PFSK-1 (cell line): ENCODE measurements at regions not wholly inside any gene's neighbourhood (a gene's known extent, or its start where the extent isn't known, plus 50 kb on each side); places are given as distances from the start of the nearest gene placed in this dataset.

Experiments
- POLR2AphosphoS5 ChIP-seq: IDR thresholded peaks from 2 replicates; pipeline ENCODE4 v1.6.1; 2012; ENCODE audit warnings: low read depth, mild to moderate bottlenecking, control low read depth, low read length, moderate library complexity
- REST ChIP-seq, 2 experiments: IDR thresholded peaks; 2 replicates each; pipeline versions ENCODE4 v1.6.1 to v1.8.0; 2011 to 2012; ENCODE audit warnings: low read depth in 2 of 2, low read length in 2 of 2, control low read depth in 1 of 2, inconsistent platforms in 1 of 2, mild to moderate bottlenecking in 1 of 2, moderate library complexity in 1 of 2; ENCODE audit not compliant: insufficient read depth in 1 of 2
- SIN3A ChIP-seq: IDR thresholded peaks from 2 replicates; pipeline ENCODE4 v1.6.1; 2012; ENCODE audit warnings: mild to moderate bottlenecking, low read length, moderate library complexity, borderline replicate concordance; ENCODE audit not compliant: insufficient read depth
- TAF1 ChIP-seq: IDR thresholded peaks from 2 replicates; pipeline ENCODE4 v1.6.1; 2012; ENCODE audit warnings: low read length, control low read depth, borderline replicate concordance; ENCODE audit not compliant: insufficient read depth

GRCh38 chr13:82654143-82654542 lies 1228.1 kb downstream of the SLITRK1 start:
- no peak for TF ChIP-seq POLR2AphosphoS5
- TF ChIP-seq REST (IDR thresholded peaks at IDR 0.05; ENCODE audit: insufficient read depth in 1 of 2, low read depth in 2 of 2, low read length in 2 of 2) = no peak
- TF ChIP-seq SIN3A = no peak
- TF ChIP-seq TAF1 = no peak
